Small intestine (tissue), 7 donors: ENCODE measurements at regions not wholly inside any gene's neighbourhood (a gene's known extent, or its start where the extent isn't known, plus 50 kb on each side); places are given as distances from the start of the nearest gene placed in this dataset.

Source experiments
- DNase-seq, 2 donors: peaks; one replicate each; pipeline versions ENCODE4 v3.0.0 to v3.0.0-alpha.2; 2013
- FAIRE-seq: peaks from 2 replicates; lab custom pipeline; 2012; peaks lifted over from hg19 to GRCh38; lab: Jason Lieb, UNC
- H3K27ac ChIP-seq, 3 donors: one replicate each; pipeline ENCODE4 v1.5.1; 2013; ENCODE audit warnings: low read length in 2 of 3, mild to moderate bottlenecking in 2 of 3, control low read depth in 1 of 3, inconsistent platforms in 1 of 3, low read depth in 1 of 3, moderate library complexity in 1 of 3
- H3K27me3 ChIP-seq, 3 donors: one replicate each; pipeline ENCODE4 v1.6.1; 2013; ENCODE audit warnings: low read length in 3 of 3, inconsistent platforms in 1 of 3; ENCODE audit not compliant: control insufficient read depth in 3 of 3, insufficient read depth in 3 of 3
- H3K36me3 ChIP-seq, 3 donors: one replicate each; pipeline ENCODE4 v1.6.1; 2013; ENCODE audit warnings: low read length in 3 of 3, inconsistent platforms in 1 of 3, low read depth in 1 of 3, mild to moderate bottlenecking in 1 of 3, moderate library complexity in 1 of 3; ENCODE audit not compliant: control insufficient read depth in 3 of 3, insufficient read depth in 2 of 3
- H3K4me1 ChIP-seq, 3 donors: one replicate each; pipeline ENCODE4 v1.6.1; 2013; ENCODE audit warnings: low read length in 2 of 3, inconsistent platforms in 1 of 3, low read depth in 1 of 3, mild to moderate bottlenecking in 1 of 3, moderate library complexity in 1 of 3; ENCODE audit not compliant: control insufficient read depth in 3 of 3, insufficient read depth in 2 of 3
- H3K4me3 ChIP-seq, 3 donors: one replicate each; pipeline ENCODE4 v1.5.1; 2013; ENCODE audit warnings: low read length in 3 of 3, control low read depth in 1 of 3, inconsistent platforms in 1 of 3, low read depth in 1 of 3, mild to moderate bottlenecking in 1 of 3, moderate library complexity in 1 of 3
- H3K9me3 ChIP-seq, 2 donors: one replicate each; pipeline ENCODE4 v1.6.1; 2013; ENCODE audit warnings: low read depth in 1 of 2, low read length in 1 of 2; ENCODE audit not compliant: control insufficient read depth in 2 of 2, insufficient read depth in 1 of 2
- WGBS, 3 donors: extraction: QIAGEN DNeasy Blood & Tissue Kit; methylation state at CpG; one replicate each; pipeline ENCODE4 v1.1.7; 2013; 5-methylcytosine and 5-hydroxymethylcytosine counted together
- donor health status: healthy with polysubstance abuse.
- donor health status: control.
- donor health status: control.
- donor health status: Bipolar disorder and iron deficiency.
- donor health status: healthy.

DNA sequence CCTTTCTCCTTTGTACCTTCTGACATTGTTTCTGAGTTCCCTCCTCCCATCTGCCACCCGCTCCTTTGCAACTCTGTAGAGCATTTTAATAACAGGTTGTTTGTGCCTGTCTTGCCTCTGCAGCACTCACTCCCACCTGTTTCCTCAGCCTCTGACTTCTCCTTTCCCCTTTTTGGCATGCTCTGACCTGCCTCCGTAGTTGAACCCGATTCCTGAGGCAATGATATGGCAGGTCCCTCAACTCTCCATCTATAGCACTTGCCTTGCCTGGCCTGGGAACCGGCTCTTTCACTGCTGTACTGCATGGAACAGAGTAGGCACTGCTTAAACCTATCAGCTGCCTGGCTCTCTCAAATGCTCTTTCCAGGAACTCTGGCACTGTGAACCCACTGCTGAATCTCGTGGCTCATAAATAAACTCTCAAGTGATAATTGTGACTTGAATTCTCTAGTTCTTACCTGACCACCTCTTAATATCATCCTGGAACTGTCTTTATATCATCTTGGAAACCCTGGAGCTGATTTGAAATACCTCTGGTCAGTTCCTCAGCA is 50.3 kb downstream of the UTRN start:
- WGBS, 3 donors: 61 to 77% (median 65%) methylated on average over 5 of the region's 5 CpGs
- Histone ChIP-seq H3K4me3 (no peak overlapping the region), H3K36me3 (peaks cover 0 to 3% (median 0%) of the 10 kb centered on the region in 3 donors), H3K27me3 (no peaks in the 10 kb centered on the region), H3K9me3 (no peaks in the 10 kb centered on the region), H3K4me1 (peaks cover 3 to 16% (median 6%) of the 10 kb centered on the region in 3 donors), H3K27ac (peak overlapping the region in 1 of 3 donors; percentile 57)
- DNase-seq (no peak), FAIRE-seq (no peak)

GRCh38 chr6:144335914-144336313 is 50.8 kb downstream of the UTRN start:
- peaks cover 0 to 3% (median 0%) of the 10 kb centered on the region in 3 donors for H3K36me3 ChIP-seq
- H3K4me3 ChIP-seq: no peak overlapping the region
- FAIRE-seq (no peak), DNase-seq (peak in 1 of 2 donors; percentile 48)
- peaks cover 3 to 15% (median 6%) of the 10 kb centered on the region in 3 donors for H3K4me1 ChIP-seq
- no peaks in the 10 kb centered on the region for H3K9me3 ChIP-seq
- H3K27ac ChIP-seq: peak overlapping the region in 1 of 3 donors; percentile 48
- no peaks in the 10 kb centered on the region for H3K27me3 ChIP-seq
- 71 to 79% (median 75%) methylated on average over 5 of the region's 5 CpGs for WGBS, 3 donors

- FAIRE-seq: no peak
- peak overlapping the region in 1 of 3 donors; percentile 52 for H3K27ac ChIP-seq
Measured at GRCh38 chr6:144336900-144337299, 51.8 kb downstream of the UTRN start.

DNA sequence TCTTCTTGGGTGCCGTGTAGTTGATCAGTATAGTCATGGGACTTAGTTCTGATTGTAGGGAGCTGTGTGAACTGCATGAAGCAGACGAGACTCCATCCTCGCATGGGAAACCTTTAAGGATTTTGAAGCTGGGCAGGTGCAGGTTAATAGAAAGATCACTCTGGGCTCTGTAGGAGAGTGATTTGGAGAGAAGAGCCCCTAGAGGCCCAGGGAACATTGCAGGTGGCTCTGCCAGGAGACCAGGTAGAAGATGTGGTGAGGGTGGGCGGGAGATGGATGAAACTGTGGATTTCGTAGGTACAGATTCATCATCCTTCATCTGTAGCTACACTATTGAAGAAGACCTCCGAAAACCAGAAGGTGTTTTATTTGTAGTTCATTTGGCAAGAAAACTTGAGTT is 53.3 kb downstream of the UTRN start:
- WGBS, 3 donors: 80 to 93% (median 93%) methylated on average over 6 of the region's 6 CpGs
- H3K27me3 ChIP-seq: no peaks in the 10 kb centered on the region
- H3K9me3 ChIP-seq: no peaks in the 10 kb centered on the region
- H3K36me3 ChIP-seq: peaks cover 0 to 3% (median 0%) of the 10 kb centered on the region in 3 donors
- H3K4me3 ChIP-seq: no peak overlapping the region
- peaks cover 3 to 17% (median 15%) of the 10 kb centered on the region in 3 donors for H3K4me1 ChIP-seq
- FAIRE-seq (no peak), DNase-seq (no peak)
- no peak overlapping the region for H3K27ac ChIP-seq

More at GRCh38 chr6:144336900-144337299, 51.8 kb downstream of the UTRN start:
- WGBS, 3 donors: 77 to 88% (median 80%) methylated on average over 2 of the region's 2 CpGs
- no peak for DNase-seq
- Histone ChIP-seq H3K9me3 (no peaks in the 10 kb centered on the region), H3K4me1 (peaks cover 3 to 15% (median 9%) of the 10 kb centered on the region in 3 donors), H3K36me3 (peaks cover 0 to 3% (median 0%) of the 10 kb centered on the region in 3 donors), H3K27me3 (no peaks in the 10 kb centered on the region), H3K4me3 (no peak overlapping the region)

DNA sequence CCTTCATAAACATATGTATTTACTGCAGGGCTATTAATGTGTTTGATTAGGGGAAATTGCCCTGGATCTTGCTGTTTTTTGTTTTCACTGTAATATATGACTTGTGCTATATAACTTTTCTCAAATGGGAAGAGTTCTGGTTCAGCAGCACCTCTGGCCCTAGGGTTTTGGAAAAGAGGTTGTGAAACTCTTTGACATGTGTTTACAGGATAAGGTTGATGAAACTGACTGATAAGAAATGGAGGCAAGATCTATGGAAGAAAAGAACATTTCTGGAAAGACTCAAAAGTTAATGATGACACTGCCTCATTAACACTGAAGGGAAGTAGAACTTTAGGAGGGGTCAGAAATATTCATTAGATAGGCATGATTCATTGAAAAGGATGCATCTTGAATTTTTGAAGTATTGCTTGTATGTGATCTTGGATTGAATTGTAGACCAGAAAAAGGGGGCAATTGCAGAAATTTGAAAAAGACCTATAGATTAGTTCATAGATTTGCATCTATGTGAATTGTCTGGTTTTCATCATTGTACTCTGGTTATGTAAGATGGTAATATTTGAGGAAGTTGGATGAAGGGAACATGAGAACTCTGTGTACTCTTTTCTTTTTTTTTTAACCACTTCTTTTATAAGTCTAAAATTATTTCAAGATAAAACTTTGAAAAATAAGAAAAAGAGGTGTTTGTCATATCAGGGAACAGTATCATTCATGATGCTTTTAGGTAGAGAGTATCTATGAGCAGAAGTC is 54.0 kb downstream of the UTRN start:
- Histone ChIP-seq H3K4me3 (no peak overlapping the region), H3K27ac (no peak overlapping the region), H3K27me3 (no peaks in the 10 kb centered on the region), H3K9me3 (no peaks in the 10 kb centered on the region), H3K36me3 (peaks cover 0 to 3% (median 0%) of the 10 kb centered on the region in 3 donors), H3K4me1 (peaks cover 3 to 17% (median 15%) of the 10 kb centered on the region in 3 donors)
- FAIRE-seq (no peak), DNase-seq (no peak)

DNA sequence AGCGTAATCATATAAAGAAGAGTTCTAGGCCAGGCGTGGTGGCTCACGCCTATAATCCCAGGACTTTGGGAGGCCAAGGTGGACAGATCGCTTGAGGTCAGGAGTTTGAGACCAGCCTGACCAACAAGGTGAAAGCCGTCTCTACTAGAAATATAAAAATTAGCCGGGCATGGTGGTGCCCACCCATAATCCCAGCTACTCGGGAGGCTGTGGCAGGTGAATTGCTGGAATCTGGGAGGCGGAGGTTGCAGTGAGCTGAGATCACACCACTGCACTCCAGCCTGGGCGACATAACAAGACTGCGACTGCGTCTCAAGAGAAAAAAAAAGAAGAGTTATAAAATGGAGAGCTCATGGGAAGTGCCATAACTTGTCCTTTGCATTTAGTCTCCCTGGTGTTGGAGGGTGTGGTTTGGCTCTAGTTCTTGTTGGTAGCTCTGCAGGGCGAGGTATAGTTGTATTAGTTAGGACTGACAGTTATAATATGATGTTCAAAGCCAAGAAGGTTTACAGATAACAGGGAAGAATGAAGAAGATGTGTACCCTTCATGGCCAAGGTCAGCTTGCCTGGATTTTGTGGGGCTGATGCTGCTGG is 54.8 kb downstream of the UTRN start:
- FAIRE-seq (no peak), DNase-seq (no peak)
- Histone ChIP-seq H3K9me3 (no peaks in the 10 kb centered on the region), H3K36me3 (peaks cover 0 to 3% (median 0%) of the 10 kb centered on the region in 3 donors), H3K27ac (no peak overlapping the region), H3K27me3 (no peaks in the 10 kb centered on the region), H3K4me1 (peaks cover 3 to 17% (median 15%) of the 10 kb centered on the region in 3 donors), H3K4me3 (no peak overlapping the region)
- WGBS, 3 donors: 84 to 94% (median 91%) methylated on average over 12 of the region's 12 CpGs

- H3K36me3 ChIP-seq: peaks cover 0 to 3% (median 0%) of the 10 kb centered on the region in 3 donors
- H3K4me1 ChIP-seq: peaks cover 3 to 15% (median 13%) of the 10 kb centered on the region in 3 donors
- no peak overlapping the region for H3K27ac ChIP-seq
- H3K27me3 ChIP-seq: no peaks in the 10 kb centered on the region
- no peak overlapping the region for H3K4me3 ChIP-seq
- WGBS, 3 donors: 74 to 77% (median 76%) methylated on average over 5 of the region's 5 CpGs
- FAIRE-seq: no peak
- DNase-seq: no peak
- no peaks in the 10 kb centered on the region for H3K9me3 ChIP-seq
Measured at GRCh38 chr6:144340541-144341371, 55.6 kb downstream of the UTRN start.
